H9 (cell line): ENCODE measurements at regions not wholly inside any gene's neighbourhood (a gene's known extent, or its start where the extent isn't known, plus 50 kb on each side); places are given as distances from the start of the nearest gene placed in this dataset.

Source experiments
- DNase-seq: peaks from one replicate; pipeline ENCODE4 v3.0.0-alpha.2; 2017
- H2AFZ ChIP-seq: one replicate; pipeline ENCODE4 v1.6.1; 2013; ENCODE audit warnings: mild to moderate bottlenecking, low read length, control low read depth, moderate library complexity
- H2AK5ac ChIP-seq: 2 replicates; pipeline ENCODE4 v1.6.1; 2013; ENCODE audit warnings: low read length, control low read depth, mixed read lengths; ENCODE audit not compliant: insufficient read length
- H2BK120ac ChIP-seq: one replicate; pipeline ENCODE4 v1.6.1; 2013; ENCODE audit warnings: low read depth, mild to moderate bottlenecking, low read length, control low read depth, inconsistent platforms; ENCODE audit not compliant: poor library complexity, severe bottlenecking
- H2BK12ac ChIP-seq: 2 replicates; pipeline ENCODE4 v1.6.1; 2013; ENCODE audit warnings: low read length, control low read depth, mixed read lengths, low read depth; ENCODE audit not compliant: insufficient read length
- H2BK15ac ChIP-seq: 2 replicates; pipeline ENCODE4 v1.6.1; 2013; ENCODE audit warnings: low read depth, low read length, control low read depth
- H2BK20ac ChIP-seq: one replicate; pipeline ENCODE4 v1.6.1; 2013; ENCODE audit warnings: low read depth, mild to moderate bottlenecking, low read length, control low read depth, inconsistent platforms; ENCODE audit not compliant: poor library complexity, severe bottlenecking
- H2BK5ac ChIP-seq: 2 replicates; pipeline ENCODE4 v1.6.1; 2013; ENCODE audit warnings: low read length, control low read depth, mixed read lengths; ENCODE audit not compliant: insufficient read length
- H3K14ac ChIP-seq: 2 replicates; pipeline ENCODE4 v1.6.1; 2013; ENCODE audit warnings: low read length, control low read depth; ENCODE audit not compliant: insufficient read depth
- H3K18ac ChIP-seq: 2 replicates; pipeline ENCODE4 v1.6.1; 2013; ENCODE audit warnings: low read depth, mild to moderate bottlenecking, mixed read lengths, low read length, control low read depth; ENCODE audit not compliant: insufficient read length
- H3K23ac ChIP-seq: 2 replicates; pipeline ENCODE4 v1.6.1; 2013; ENCODE audit warnings: low read length, control low read depth, mixed read lengths, low read depth; ENCODE audit not compliant: insufficient read length
- H3K23me2 ChIP-seq: 2 replicates; pipeline ENCODE4 v1.6.1; 2013; ENCODE audit warnings: low read depth, mild to moderate bottlenecking, mixed read lengths, low read length, control low read depth; ENCODE audit not compliant: insufficient read length, poor library complexity, severe bottlenecking
- H3K27ac ChIP-seq: 2 replicates; pipeline ENCODE4 v1.5.1; 2013; ENCODE audit warnings: low read length, control low read depth, mixed read lengths, low read depth; ENCODE audit not compliant: insufficient read length
- H3K27me3 ChIP-seq: 2 replicates; pipeline ENCODE4 v1.6.1; 2013; ENCODE audit warnings: low read length, control low read depth, inconsistent platforms; ENCODE audit not compliant: insufficient read depth
- H3K4ac ChIP-seq: 2 replicates; pipeline ENCODE4 v1.6.1; 2013; ENCODE audit warnings: low read depth, mild to moderate bottlenecking, control low read depth, inconsistent platforms, low read length, moderate library complexity
- H3K4me1 ChIP-seq: 2 replicates; pipeline ENCODE4 v1.6.1; 2013; ENCODE audit warnings: low read length, control low read depth, inconsistent platforms; ENCODE audit not compliant: insufficient read depth
- H3K4me2 ChIP-seq: 2 replicates; pipeline ENCODE4 v1.6.1; 2013; ENCODE audit warnings: low read length, control low read depth, mixed read lengths; ENCODE audit not compliant: insufficient read length, insufficient read depth
- H3K56ac ChIP-seq: 2 replicates; pipeline ENCODE4 v1.6.1; 2013; ENCODE audit warnings: low read depth, mild to moderate bottlenecking, mixed read lengths, low read length, control low read depth; ENCODE audit not compliant: insufficient read length
- H3K79me1 ChIP-seq: 2 replicates; pipeline ENCODE4 v1.6.1; 2013; ENCODE audit warnings: low read depth, mild to moderate bottlenecking, moderate library complexity, low read length, control low read depth, inconsistent platforms; ENCODE audit not compliant: insufficient read depth, poor library complexity, severe bottlenecking
- H3K79me2 ChIP-seq: 2 replicates; pipeline ENCODE4 v1.6.1; 2013; ENCODE audit warnings: low read length, control low read depth, inconsistent platforms; ENCODE audit not compliant: insufficient read depth
- H3K9ac ChIP-seq: 2 replicates; pipeline ENCODE4 v1.6.1; 2013; ENCODE audit warnings: low read length, control low read depth, mixed read lengths; ENCODE audit not compliant: insufficient read length; ENCODE audit errors: extremely low read depth
- H3K9me3 ChIP-seq: one replicate; pipeline ENCODE4 v1.6.1; 2013; ENCODE audit warnings: low read depth, low read length, inconsistent platforms; ENCODE audit not compliant: control insufficient read depth
- H3T11ph ChIP-seq: one replicate; pipeline ENCODE4 v1.6.1; 2013; ENCODE audit warnings: mild to moderate bottlenecking, low read length, control low read depth, inconsistent platforms
- H4K20me1 ChIP-seq: one replicate; pipeline ENCODE4 v1.6.1; 2013; ENCODE audit not compliant: control insufficient read depth, insufficient read length, insufficient read depth
- H4K5ac ChIP-seq: 2 replicates; pipeline ENCODE4 v1.6.1; 2013; ENCODE audit warnings: low read depth, mild to moderate bottlenecking, mixed read lengths, low read length, control low read depth; ENCODE audit not compliant: insufficient read length
- H4K8ac ChIP-seq: replicated peaks from 2 replicates; pipeline ENCODE4 v1.6.1; 2013; ENCODE audit warnings: low read length, control low read depth, mixed read lengths, low read depth; ENCODE audit not compliant: insufficient read length
- H4K91ac ChIP-seq: 2 replicates; pipeline ENCODE4 v1.6.1; 2013; ENCODE audit warnings: low read depth, mild to moderate bottlenecking, moderate library complexity, mixed read lengths, low read length, control low read depth; ENCODE audit not compliant: insufficient read length
- H3K27ac Mint-ChIP-seq, 3 experiments: 2 replicates in 2 of 3; 3 replicates in 1 of 3; pipeline ENCODE4 v1.8.0; 2020 to 2021; ENCODE audit warnings: mixed read lengths in 3 of 3, mild to moderate bottlenecking in 1 of 3, moderate library complexity in 1 of 3
- H3K27me3 Mint-ChIP-seq: 2 replicates; pipeline ENCODE4 v1.8.0; 2021; ENCODE audit warnings: low read depth, mild to moderate bottlenecking, moderate library complexity, mixed read lengths
- H3K36me3 Mint-ChIP-seq, 3 experiments: 2 replicates in 2 of 3; 3 replicates in 1 of 3; pipeline ENCODE4 v1.8.0; 2020 to 2021; ENCODE audit warnings: low read depth in 3 of 3, mixed read lengths in 3 of 3; ENCODE audit not compliant: insufficient read depth in 1 of 3
- H3K4me1 Mint-ChIP-seq, 2 experiments: 2 replicates each; pipeline ENCODE4 v1.8.0; 2020; ENCODE audit warnings: mixed read lengths in 2 of 2
- H3K4me3 Mint-ChIP-seq, 2 experiments: 2 replicates in 1 of 2; 3 replicates in 1 of 2; pipeline ENCODE4 v1.8.0; 2020 to 2021; ENCODE audit warnings: mild to moderate bottlenecking in 2 of 2, mixed read lengths in 2 of 2, moderate library complexity in 1 of 2
- H3K9me3 Mint-ChIP-seq, 2 experiments: 2 replicates in 1 of 2; 3 replicates in 1 of 2; pipeline ENCODE4 v1.8.0; 2020; ENCODE audit warnings: mild to moderate bottlenecking in 2 of 2, mixed read lengths in 2 of 2, moderate library complexity in 1 of 2
- WGBS: extraction: QIAGEN DNeasy Blood & Tissue Kit; methylation state at CpG from one replicate; pipeline ENCODE4 v1.1.7; 2013; ENCODE audit warnings: missing lambda C conversion rate, low lambda C conversion rate, mixed read lengths; ENCODE audit not compliant: insufficient read length; ENCODE audit errors: extremely low coverage; 5-methylcytosine and 5-hydroxymethylcytosine counted together
- TF ChIP-seq, protein P1 (sequence below): fragments of 200-600 bp; sonication (generic); conservative IDR thresholded peaks from 3 replicates; pipeline ENCODE4 v1.8.0; 2021; ENCODE audit warnings: antibody characterized with exemption, mild to moderate bottlenecking

DNA sequence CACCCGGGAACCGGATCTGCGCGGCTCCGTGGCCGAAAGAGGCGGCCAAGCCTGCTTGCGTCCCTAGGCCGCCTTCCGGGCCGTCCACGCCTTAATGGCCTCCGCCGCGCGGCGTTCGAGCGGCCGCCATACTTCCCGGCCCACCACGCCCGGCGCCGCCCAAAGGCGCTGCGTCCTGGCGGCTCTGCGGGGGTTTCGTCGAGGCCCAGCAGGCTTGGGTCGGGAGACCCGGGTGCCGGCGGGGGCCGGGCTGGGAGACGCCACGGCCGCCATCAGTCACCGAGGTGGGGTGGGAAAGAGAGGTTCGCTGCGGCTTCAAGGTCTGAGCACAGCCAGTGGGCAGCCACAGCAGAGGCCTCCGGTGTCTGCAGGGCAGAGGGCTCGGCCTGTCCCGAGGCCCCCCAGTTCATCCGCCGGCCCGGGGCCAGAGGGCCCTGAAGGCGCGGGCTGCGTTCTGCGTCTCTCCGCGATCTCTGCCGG, 545.8 kb upstream of the CDH10 start:
- H2AK5ac ChIP-seq, result no peak overlapping the region
- no peak overlapping the region for H3K9ac ChIP-seq
- Mint-ChIP-seq H3K9me3 (no peaks in the 10 kb centered on the region), H3K36me3 (no peaks in the 10 kb centered on the region), H3K4me3 (no peak overlapping the region), H3K4me1 (no peaks in the 10 kb centered on the region), H3K27ac (no peak overlapping the region), H3K27me3 (no peaks in the 10 kb centered on the region)
- no peaks in the 10 kb centered on the region for H3K27me3 ChIP-seq
- no peak overlapping the region for H2AFZ ChIP-seq
- H3K56ac ChIP-seq, result no peak overlapping the region
- TF ChIP-seq, protein P1, sequence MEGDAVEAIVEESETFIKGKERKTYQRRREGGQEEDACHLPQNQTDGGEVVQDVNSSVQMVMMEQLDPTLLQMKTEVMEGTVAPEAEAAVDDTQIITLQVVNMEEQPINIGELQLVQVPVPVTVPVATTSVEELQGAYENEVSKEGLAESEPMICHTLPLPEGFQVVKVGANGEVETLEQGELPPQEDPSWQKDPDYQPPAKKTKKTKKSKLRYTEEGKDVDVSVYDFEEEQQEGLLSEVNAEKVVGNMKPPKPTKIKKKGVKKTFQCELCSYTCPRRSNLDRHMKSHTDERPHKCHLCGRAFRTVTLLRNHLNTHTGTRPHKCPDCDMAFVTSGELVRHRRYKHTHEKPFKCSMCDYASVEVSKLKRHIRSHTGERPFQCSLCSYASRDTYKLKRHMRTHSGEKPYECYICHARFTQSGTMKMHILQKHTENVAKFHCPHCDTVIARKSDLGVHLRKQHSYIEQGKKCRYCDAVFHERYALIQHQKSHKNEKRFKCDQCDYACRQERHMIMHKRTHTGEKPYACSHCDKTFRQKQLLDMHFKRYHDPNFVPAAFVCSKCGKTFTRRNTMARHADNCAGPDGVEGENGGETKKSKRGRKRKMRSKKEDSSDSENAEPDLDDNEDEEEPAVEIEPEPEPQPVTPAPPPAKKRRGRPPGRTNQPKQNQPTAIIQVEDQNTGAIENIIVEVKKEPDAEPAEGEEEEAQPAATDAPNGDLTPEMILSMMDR, result no peak
- no CpG with 5 or more reads among the region's 55 CpGs for WGBS
- no peaks in the 10 kb centered on the region for H3K79me2 ChIP-seq
- H3K4me1 ChIP-seq, result no peaks in the 10 kb centered on the region
- H3K23me2 ChIP-seq, result no peaks in the 10 kb centered on the region
- H3K9me3 ChIP-seq, result no peaks in the 10 kb centered on the region
- H2BK12ac ChIP-seq, result no peak overlapping the region
- H3K14ac ChIP-seq, result no peak overlapping the region
- no peak overlapping the region for H3K27ac ChIP-seq
- H2BK15ac ChIP-seq, result no peak overlapping the region
- H4K20me1 ChIP-seq, result no peaks in the 10 kb centered on the region
- no peaks in the 10 kb centered on the region for H3K79me1 ChIP-seq
- no peak for DNase-seq
- H4K91ac ChIP-seq, result no peak overlapping the region
- H2BK120ac ChIP-seq, result no peak overlapping the region
- H3K4me2 ChIP-seq, result no peak overlapping the region
- H3K23ac ChIP-seq, result no peak overlapping the region
- no peak overlapping the region for H4K5ac ChIP-seq
- no peak overlapping the region for H3K4ac ChIP-seq
- no peak overlapping the region for H2BK5ac ChIP-seq
- H2BK20ac ChIP-seq, result no peak overlapping the region
- H4K8ac ChIP-seq, result no peak overlapping the region
- no peak overlapping the region for H3K18ac ChIP-seq
- H3T11ph ChIP-seq, result no peak overlapping the region
